CD14-positive monocyte (primary cell): ENCODE measurements at regions not wholly inside any gene's neighbourhood (a gene's known extent, or its start where the extent isn't known, plus 50 kb on each side); places are given as distances from the start of the nearest gene placed in this dataset. TPM values are rescaled to one million over a fixed set of nuclear protein-coding genes. Genes with fewer than 3 reads are reported as not detected.

Source experiments
- DNase-seq, 3 donors: peaks; one replicate each; pipeline ENCODE4 v3.0.0-alpha.2; 2011 to 2022
- H2AFZ ChIP-seq: 2 replicates; pipeline ENCODE4 v1.6.0; 2012; ENCODE audit warnings: mild to moderate bottlenecking, low read depth, low read length, inconsistent platforms; ENCODE audit not compliant: insufficient read depth, poor library complexity, severe bottlenecking
- H3K27ac ChIP-seq, 2 donors: 1 replicate in 1 of 2; 2 replicates in 1 of 2; pipeline ENCODE4 v1.5.1; 2012 to 2013; ENCODE audit warnings: low read length in 2 of 2, control low read depth in 1 of 2, inconsistent platforms in 1 of 2, low read depth in 1 of 2, mild to moderate bottlenecking in 1 of 2
- H3K27me3 ChIP-seq, 2 donors: one replicate each; pipeline versions ENCODE4 v1.6.0 to v1.6.1; 2011 to 2013; ENCODE audit warnings: low read length in 2 of 2; ENCODE audit not compliant: control insufficient read depth in 2 of 2, insufficient read depth in 2 of 2
- H3K36me3 ChIP-seq, 2 donors: replicated peaks in 1 of 2; 1 replicate in 1 of 2; 2 replicates in 1 of 2; pipeline versions ENCODE4 v1.5.1 to v1.6.1; 2012 to 2013; ENCODE audit warnings: low read length in 2 of 2, control low read depth in 1 of 2, inconsistent platforms in 1 of 2, mild to moderate bottlenecking in 1 of 2; ENCODE audit not compliant: insufficient read depth in 2 of 2, control insufficient read depth in 1 of 2
- H3K4me1 ChIP-seq, 2 donors: 1 replicate in 1 of 2; 2 replicates in 1 of 2; pipeline versions ENCODE4 v1.5.1 to v1.6.1; 2012 to 2013; ENCODE audit warnings: low read length in 2 of 2, control low read depth in 1 of 2, inconsistent platforms in 1 of 2, mild to moderate bottlenecking in 1 of 2, moderate library complexity in 1 of 2; ENCODE audit not compliant: insufficient read depth in 2 of 2, control insufficient read depth in 1 of 2
- H3K4me2 ChIP-seq: replicated peaks from 2 replicates; pipeline ENCODE3; 2012; ENCODE audit warnings: low read length, moderate library complexity, mild to moderate bottlenecking; ENCODE audit not compliant: poor library complexity, severe bottlenecking; ENCODE audit errors: extremely low read depth
- H3K4me3 ChIP-seq, 3 experiments: fragments of 200-600 bp in 1 of 3; sonication (generic) in 1 of 3; replicated peaks in 1 of 3; 1 replicate in 2 of 3; 2 replicates in 1 of 3; pipeline ENCODE4 v1.5.1; 2011 to 2013; ENCODE audit warnings: low read length in 3 of 3, mild to moderate bottlenecking in 3 of 3, control low read depth in 2 of 3, low read depth in 2 of 3, inconsistent platforms in 1 of 3, moderate library complexity in 1 of 3
- H3K79me2 ChIP-seq: 2 replicates; pipeline ENCODE4 v1.6.0; 2012; ENCODE audit warnings: mild to moderate bottlenecking, control low read depth, inconsistent platforms, low read length, moderate library complexity; ENCODE audit not compliant: insufficient read depth
- H3K9ac ChIP-seq: 2 replicates; pipeline ENCODE4 v1.6.0; 2017; ENCODE audit warnings: low read length, mild to moderate bottlenecking; ENCODE audit not compliant: insufficient read depth, poor library complexity, severe bottlenecking
- H3K9me3 ChIP-seq, 2 donors: replicated peaks in 1 of 2; 1 replicate in 1 of 2; 2 replicates in 1 of 2; pipeline versions ENCODE4 v1.5.1 to v1.6.1; 2012 to 2013; ENCODE audit warnings: low read length in 2 of 2, control low read depth in 1 of 2; ENCODE audit not compliant: control insufficient read depth in 1 of 2, insufficient read depth in 1 of 2
- H4K20me1 ChIP-seq: 2 replicates; pipeline ENCODE4 v1.6.0; 2012; ENCODE audit warnings: mild to moderate bottlenecking, low read length, control low read depth, moderate library complexity; ENCODE audit not compliant: insufficient read depth
- H3K27ac Mint-ChIP-seq, 7 donors: one replicate each; pipeline ENCODE4 v1.8.0; 2020; ENCODE audit warnings: mild to moderate bottlenecking in 7 of 7, mixed read lengths in 7 of 7, moderate library complexity in 6 of 7, inconsistent platforms in 2 of 7
- H3K27me3 Mint-ChIP-seq, 3 donors: one replicate each; pipeline ENCODE4 v1.8.0; 2021 to 2022; ENCODE audit warnings: low read depth in 3 of 3, mild to moderate bottlenecking in 3 of 3, mixed read lengths in 3 of 3, moderate library complexity in 3 of 3, inconsistent platforms in 1 of 3
- H3K36me3 Mint-ChIP-seq, 2 donors: one replicate each; pipeline ENCODE4 v1.8.0; 2020; ENCODE audit warnings: mixed read lengths in 2 of 2, inconsistent platforms in 1 of 2, mild to moderate bottlenecking in 1 of 2
- H3K4me1 Mint-ChIP-seq: one replicate; pipeline ENCODE4 v1.8.0; 2020; ENCODE audit warnings: mild to moderate bottlenecking, mixed read lengths
- H3K4me3 Mint-ChIP-seq, 2 donors: one replicate each; pipeline ENCODE4 v1.8.0; 2020; ENCODE audit warnings: mild to moderate bottlenecking in 2 of 2, mixed read lengths in 2 of 2, moderate library complexity in 1 of 2
- H3K9me3 Mint-ChIP-seq, 7 donors: one replicate each; pipeline ENCODE4 v1.8.0; 2020 to 2022; ENCODE audit warnings: mixed read lengths in 7 of 7, mild to moderate bottlenecking in 6 of 7, moderate library complexity in 6 of 7, inconsistent platforms in 2 of 7
- WGBS: methylation state at CpG from one replicate; pipeline ENCODE4 v1.1.5; 2013; ENCODE audit warnings: missing lambda C conversion rate; ENCODE audit not compliant: insufficient coverage; 5-methylcytosine and 5-hydroxymethylcytosine counted together
- intact Hi-C, 2 donors: fragments of 100-400 bp; cut with micrococcal nuclease; formaldehyde crosslinking; loops; one replicate each; pipeline versions ENCODE4 v1.15.0 to v1.15.1; 2023
- small RNA-seq: library from RNA; depleted of rRNA; stranded (forward); fragments of <200 nt; gene quantifications from one replicate; pipeline ENCODE3, GENCODE V24; 2012; ENCODE audit warnings: low read depth; ENCODE audit not compliant: insufficient read length
- TF ChIP-seq, protein P1 (sequence below): fragments of 200-600 bp; IDR thresholded peaks from one replicate; pipeline ENCODE4 v1.8.0; 2022; ENCODE audit warnings: antibody characterized with exemption, mild to moderate bottlenecking

- DNase-seq = no peak
- no peak overlapping the region for H3K27ac ChIP-seq
- H3K4me1 Mint-ChIP-seq = no peaks in the 10 kb centered on the region
- H3K79me2 ChIP-seq = no peaks in the 10 kb centered on the region
- no peaks in the 10 kb centered on the region for H3K9me3 Mint-ChIP-seq
- H3K4me3 ChIP-seq = no peak overlapping the region
- H3K4me1 ChIP-seq = no peaks in the 10 kb centered on the region
- intact Hi-C loops = no loop called here
- H3K27ac Mint-ChIP-seq = no peak overlapping the region
- H3K9ac ChIP-seq = no peak overlapping the region
- TF ChIP-seq, protein P1, sequence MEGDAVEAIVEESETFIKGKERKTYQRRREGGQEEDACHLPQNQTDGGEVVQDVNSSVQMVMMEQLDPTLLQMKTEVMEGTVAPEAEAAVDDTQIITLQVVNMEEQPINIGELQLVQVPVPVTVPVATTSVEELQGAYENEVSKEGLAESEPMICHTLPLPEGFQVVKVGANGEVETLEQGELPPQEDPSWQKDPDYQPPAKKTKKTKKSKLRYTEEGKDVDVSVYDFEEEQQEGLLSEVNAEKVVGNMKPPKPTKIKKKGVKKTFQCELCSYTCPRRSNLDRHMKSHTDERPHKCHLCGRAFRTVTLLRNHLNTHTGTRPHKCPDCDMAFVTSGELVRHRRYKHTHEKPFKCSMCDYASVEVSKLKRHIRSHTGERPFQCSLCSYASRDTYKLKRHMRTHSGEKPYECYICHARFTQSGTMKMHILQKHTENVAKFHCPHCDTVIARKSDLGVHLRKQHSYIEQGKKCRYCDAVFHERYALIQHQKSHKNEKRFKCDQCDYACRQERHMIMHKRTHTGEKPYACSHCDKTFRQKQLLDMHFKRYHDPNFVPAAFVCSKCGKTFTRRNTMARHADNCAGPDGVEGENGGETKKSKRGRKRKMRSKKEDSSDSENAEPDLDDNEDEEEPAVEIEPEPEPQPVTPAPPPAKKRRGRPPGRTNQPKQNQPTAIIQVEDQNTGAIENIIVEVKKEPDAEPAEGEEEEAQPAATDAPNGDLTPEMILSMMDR = no peak
- H3K27me3 Mint-ChIP-seq = no peaks in the 10 kb centered on the region
- no peaks in the 10 kb centered on the region for H3K36me3 Mint-ChIP-seq
- WGBS = no CpG with 5 or more reads among the region's 1 CpG
- H3K27me3 ChIP-seq = no peaks in the 10 kb centered on the region
- H2AFZ ChIP-seq = no peak overlapping the region
- no peaks in the 10 kb centered on the region for H3K36me3 ChIP-seq
- peaks cover 6 to 8% of the 10 kb centered on the region in 2 donors for H3K9me3 ChIP-seq
- no peak overlapping the region for H3K4me3 Mint-ChIP-seq
- H4K20me1 ChIP-seq = no peaks in the 10 kb centered on the region
- H3K4me2 ChIP-seq = no peak overlapping the region
These were observed 58.5 kb upstream of the PABPC4L start for GRCh38 chr4:134260126-134260525.

Small RNA genes lying in the stretch of these regions (small RNA-seq; reads per million reads assigned to genes)
- gene AC104619.4 (not detected), gene RF00026 (not detected)
